A549 (cell line): ENCODE measurements at regions not wholly inside any gene's neighbourhood (a gene's known extent, or its start where the extent isn't known, plus 50 kb on each side); places are given as distances from the start of the nearest gene placed in this dataset.

ENCODE experiments used
- ATAC-seq, 2 experiments: fragments of 200-7000 bp in 1 of 2; fragments of >200 bp in 1 of 2; cut with Nextera tagmentation in 1 of 2; cut with Tn5 transposase in 1 of 2; 3 replicates each; pipeline versions ENCODE4 v1.8.0 to v1.9.1; 2018 to 2020; ENCODE audit warnings: mild to moderate bottlenecking in 1 of 2, moderate library complexity in 1 of 2
- CTCF ChIA-PET: fragments of 300-600 bp; sonication (Branson Sonifier 250); formaldehyde crosslinking; extraction: SDS; loops from one replicate; lab custom pipeline; 2021; ENCODE audit warnings: antibody characterized with exemption, inconsistent platforms; lab: Yijun Ruan, JAX
- POLR2A ChIA-PET: fragments of 350-600 bp; formaldehyde crosslinking; extraction: SDS; loops from one replicate; lab custom pipeline; 2021; ENCODE audit warnings: antibody characterized with exemption, inconsistent platforms; lab: Yijun Ruan, JAX
- DNase-seq, 2 experiments: peaks; one replicate each; pipeline versions ENCODE4 v3.0.0 to v3.0.0-alpha.2; 2011 to 2016; ENCODE audit warnings: low read depth in 1 of 2, low spot score in 1 of 2
- FAIRE-seq: peaks from 2 replicates; lab custom pipeline; 2011; peaks lifted over from hg19 to GRCh38; lab: Jason Lieb, UNC
- H3K27ac ChIP-seq, 2 experiments: fragments of >200 bp; sonication (Bioruptor Twin); formaldehyde crosslinking; 3 replicates each; pipeline ENCODE4 v1.5.1; 2016 to 2017
- H3K4me1 ChIP-seq: fragments of >200 bp; sonication (Bioruptor Twin); formaldehyde crosslinking; 3 replicates; pipeline ENCODE4 v1.6.1; 2016
- H3K4me2 ChIP-seq: fragments of >200 bp; sonication (Bioruptor Twin); formaldehyde crosslinking; 3 replicates; pipeline ENCODE4 v1.6.1; 2016
- H3K4me3 ChIP-seq: fragments of >200 bp; sonication (Bioruptor Twin); formaldehyde crosslinking; 3 replicates; pipeline ENCODE4 v1.5.1; 2016
- H3K9me3 ChIP-seq: fragments of >200 bp; sonication (Bioruptor Twin); formaldehyde crosslinking; 3 replicates; pipeline ENCODE4 v1.6.1; 2016
- CBX8 ChIP-seq: fragments of 200-600 bp; sonication (generic); IDR thresholded peaks from 2 replicates; pipeline ENCODE4 v1.6.1; 2016
- E2F6 ChIP-seq: IDR thresholded peaks from 2 replicates; pipeline ENCODE4 v1.6.1; 2012; ENCODE audit warnings: low read depth, borderline replicate concordance
- ELK1 ChIP-seq: fragments of 150-350 bp; IDR thresholded peaks from 2 replicates; pipeline ENCODE4 v1.6.1; 2014; ENCODE audit warnings: low read depth, mild to moderate bottlenecking, low read length
- EP300 ChIP-seq, 2 experiments: fragments of >200 bp; sonication (Bioruptor Twin); formaldehyde crosslinking; IDR thresholded peaks; 2 replicates in 1 of 2; 3 replicates in 1 of 2; pipeline ENCODE4 v1.6.1; 2016 to 2017
- ESRRA ChIP-seq: fragments of 150-350 bp; IDR thresholded peaks from 2 replicates; pipeline ENCODE4 v1.6.1; 2014; ENCODE audit warnings: mild to moderate bottlenecking, low read length, borderline replicate concordance
- HDAC2 ChIP-seq: fragments of 200-600 bp; sonication (generic); IDR thresholded peaks from 2 replicates; pipeline ENCODE4 v1.6.1; 2016
- HOXA7 ChIP-seq: fragments of 250-450 bp; sonication (Bioruptor Pico); IDR thresholded peaks from 2 replicates; pipeline ENCODE4 v1.5.0; 2020; ENCODE audit warnings: mild to moderate bottlenecking, moderate library complexity
- HOXB13 ChIP-seq: fragments of 250-450 bp; sonication (Bioruptor Pico); IDR thresholded peaks from 2 replicates; pipeline ENCODE4 v1.5.0; 2020; ENCODE audit warnings: low read depth, mild to moderate bottlenecking, moderate library complexity
- HOXB5 ChIP-seq: fragments of 250-450 bp; sonication (Bioruptor Pico); IDR thresholded peaks from 2 replicates; pipeline ENCODE4 v1.5.0; 2020; ENCODE audit warnings: mild to moderate bottlenecking, moderate library complexity
- JUN ChIP-seq, 2 experiments: fragments of >200 bp; sonication (Bioruptor Twin); formaldehyde crosslinking; IDR thresholded peaks; 2 replicates in 1 of 2; 3 replicates in 1 of 2; pipeline ENCODE4 v1.6.1; 2016 to 2017
- JUNB ChIP-seq: fragments of >200 bp; sonication (Bioruptor Twin); formaldehyde crosslinking; IDR thresholded peaks from 2 replicates; pipeline ENCODE4 v1.6.1; 2016
- KDM5A ChIP-seq: fragments of 200-600 bp; sonication (generic); IDR thresholded peaks from 2 replicates; pipeline ENCODE4 v1.6.1; 2016; ENCODE audit warnings: antibody characterized with exemption, mild to moderate bottlenecking
- MYC ChIP-seq: IDR thresholded peaks from 2 replicates; pipeline ENCODE4 v1.6.1; 2012; ENCODE audit warnings: mild to moderate bottlenecking, inconsistent platforms, low read length, improper control_type of control experiment, borderline replicate concordance
- NFE2L2 ChIP-seq: fragments of 150-350 bp; conservative IDR thresholded peaks from 2 replicates; pipeline ENCODE4 v1.6.1; 2014; ENCODE audit warnings: low read length
- NPAS2 ChIP-seq: fragments of 250-450 bp; sonication (Bioruptor Pico); IDR thresholded peaks from 2 replicates; pipeline ENCODE4 v1.8.0; 2022; ENCODE audit warnings: mild to moderate bottlenecking, moderate library complexity, borderline replicate concordance
- POLR2A ChIP-seq: IDR thresholded peaks from 2 replicates; pipeline ENCODE4 v1.6.1; 2012; ENCODE audit warnings: mild to moderate bottlenecking, low read length
- RCOR1 ChIP-seq: fragments of 150-350 bp; IDR thresholded peaks from 2 replicates; pipeline ENCODE4 v1.6.1; 2014; ENCODE audit warnings: antibody characterized with exemption, low read length, low read depth
- RFX5 ChIP-seq: fragments of 450-650 bp; IDR thresholded peaks from 2 replicates; pipeline ENCODE4 v1.7.1; 2014; ENCODE audit warnings: antibody characterized with exemption, mild to moderate bottlenecking, moderate library complexity
- RNF2 ChIP-seq: fragments of 200-600 bp; sonication (generic); IDR thresholded peaks from 2 replicates; pipeline ENCODE4 v1.6.1; 2016; ENCODE audit warnings: low read depth, mild to moderate bottlenecking, antibody characterized with exemption, moderate library complexity, borderline replicate concordance
- SMC3 ChIP-seq: fragments of >200 bp; sonication (Bioruptor Twin); formaldehyde crosslinking; IDR thresholded peaks from 3 replicates; pipeline ENCODE4 v1.6.1; 2018; ENCODE audit warnings: inconsistent platforms
- SREBF2 ChIP-seq: fragments of 450-650 bp; IDR thresholded peaks from 2 replicates; pipeline ENCODE4 v1.6.1; 2014; ENCODE audit warnings: mild to moderate bottlenecking, moderate library complexity
- TP53 ChIP-seq: fragments of 250-450 bp; sonication (Bioruptor Pico); IDR thresholded peaks from 2 replicates; pipeline ENCODE4 v1.5.0; 2021; ENCODE audit warnings: mild to moderate bottlenecking, moderate library complexity
- WGBS: methylation state at CpG from one replicate; pipeline ENCODE4 v1.1.6; 2017; ENCODE audit errors: missing lambda C conversion rate; 5-methylcytosine and 5-hydroxymethylcytosine counted together
- TF ChIP-seq, protein P1 (sequence below): fragments of 250-450 bp; sonication (Bioruptor Pico); IDR thresholded peaks from 2 replicates; pipeline ENCODE4 v1.5.0; 2021; ENCODE audit warnings: mild to moderate bottlenecking, moderate library complexity, borderline replicate concordance
- TF ChIP-seq, protein P2 (sequence below): fragments of 200-600 bp; sonication (generic); IDR thresholded peaks from 2 replicates; pipeline ENCODE4 v1.6.1; 2016; ENCODE audit warnings: antibody characterized with exemption, mild to moderate bottlenecking, moderate library complexity

GRCh38 chr21:27086186-27086585, 119.3 kb upstream of the ADAMTS5 start:
- no peak overlapping the region for H3K4me3 ChIP-seq
- no peak overlapping the region for H3K27ac ChIP-seq
- POLR2A ChIA-PET, result no interaction called here
- WGBS, result 6% methylated on average over 6 of the region's 6 CpGs
- CTCF ChIA-PET, result no interaction called here
- no peak overlapping the region for H3K4me2 ChIP-seq
- no peak for ATAC-seq
- no peaks in the 10 kb centered on the region for H3K4me1 ChIP-seq
- no peaks in the 10 kb centered on the region for H3K9me3 ChIP-seq
- FAIRE-seq, result no peak
- TF ChIP-seq RFX5 (no peak), ELK1 (no peak), MYC (no peak), CBX8 (no peak), KDM5A (no peak), E2F6 (no peak), ESRRA (no peak)
- TF ChIP-seq, all 56 proteins: peak for 0
- no peak for DNase-seq

- 0% methylated on average over 1 of the region's 1 CpG for WGBS
- no peak overlapping the region for H3K27ac ChIP-seq
- no peak overlapping the region for H3K4me3 ChIP-seq
- no peak for DNase-seq
- no peak for TF ChIP-seq RNF2
- no peaks in the 10 kb centered on the region for H3K9me3 ChIP-seq
- ChIA-PET POLR2A (no interaction called here), CTCF (interaction anchor here (0.7 kb wide), 1 partner anchor 1346 kb away, joined by 3 read pairs; no protein-coding TSS in a partner anchor)
- ATAC-seq, result no peak
- FAIRE-seq, result no peak
- no peak overlapping the region for H3K4me2 ChIP-seq
- H3K4me1 ChIP-seq, result no peaks in the 10 kb centered on the region
Measured at GRCh38 chr21:27085387-27085786, 118.5 kb upstream of the ADAMTS5 start.

- no peak for ATAC-seq
- H3K9me3 ChIP-seq, result no peaks in the 10 kb centered on the region
- H3K4me3 ChIP-seq, result no peak overlapping the region
- WGBS, result 1% methylated on average over 3 of the region's 3 CpGs
- no peak overlapping the region for H3K27ac ChIP-seq
- CTCF ChIA-PET, result no interaction called here
- FAIRE-seq, result no peak
- no peak for DNase-seq
- H3K4me2 ChIP-seq, result no peak overlapping the region
- no peaks in the 10 kb centered on the region for H3K4me1 ChIP-seq
- TF ChIP-seq CBX8, result no peak
- no peak for TF ChIP-seq HOXB5 (CRISPR knock-in tag)
- no peak for TF ChIP-seq HOXA7 (CRISPR knock-in tag)
- no peak for TF ChIP-seq SMC3
- TF ChIP-seq JUN (IDR thresholded peaks at IDR 0.05), result no peak
- TF ChIP-seq, protein P1, sequence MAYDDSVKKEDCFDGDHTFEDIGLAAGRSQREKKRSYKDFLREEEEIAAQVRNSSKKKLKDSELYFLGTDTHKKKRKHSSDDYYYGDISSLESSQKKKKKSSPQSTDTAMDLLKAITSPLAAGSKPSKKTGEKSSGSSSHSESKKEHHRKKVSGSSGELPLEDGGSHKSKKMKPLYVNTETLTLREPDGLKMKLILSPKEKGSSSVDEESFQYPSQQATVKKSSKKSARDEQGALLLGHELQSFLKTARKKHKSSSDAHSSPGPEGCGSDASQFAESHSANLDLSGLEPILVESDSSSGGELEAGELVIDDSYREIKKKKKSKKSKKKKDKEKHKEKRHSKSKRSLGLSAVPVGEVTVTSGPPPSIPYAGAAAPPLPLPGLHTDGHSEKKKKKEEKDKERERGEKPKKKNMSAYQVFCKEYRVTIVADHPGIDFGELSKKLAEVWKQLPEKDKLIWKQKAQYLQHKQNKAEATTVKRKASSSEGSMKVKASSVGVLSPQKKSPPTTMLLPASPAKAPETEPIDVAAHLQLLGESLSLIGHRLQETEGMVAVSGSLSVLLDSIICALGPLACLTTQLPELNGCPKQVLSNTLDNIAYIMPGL, result no peak
- no peak for TF ChIP-seq RCOR1
- no peak for TF ChIP-seq NPAS2
- TF ChIP-seq, protein P2, sequence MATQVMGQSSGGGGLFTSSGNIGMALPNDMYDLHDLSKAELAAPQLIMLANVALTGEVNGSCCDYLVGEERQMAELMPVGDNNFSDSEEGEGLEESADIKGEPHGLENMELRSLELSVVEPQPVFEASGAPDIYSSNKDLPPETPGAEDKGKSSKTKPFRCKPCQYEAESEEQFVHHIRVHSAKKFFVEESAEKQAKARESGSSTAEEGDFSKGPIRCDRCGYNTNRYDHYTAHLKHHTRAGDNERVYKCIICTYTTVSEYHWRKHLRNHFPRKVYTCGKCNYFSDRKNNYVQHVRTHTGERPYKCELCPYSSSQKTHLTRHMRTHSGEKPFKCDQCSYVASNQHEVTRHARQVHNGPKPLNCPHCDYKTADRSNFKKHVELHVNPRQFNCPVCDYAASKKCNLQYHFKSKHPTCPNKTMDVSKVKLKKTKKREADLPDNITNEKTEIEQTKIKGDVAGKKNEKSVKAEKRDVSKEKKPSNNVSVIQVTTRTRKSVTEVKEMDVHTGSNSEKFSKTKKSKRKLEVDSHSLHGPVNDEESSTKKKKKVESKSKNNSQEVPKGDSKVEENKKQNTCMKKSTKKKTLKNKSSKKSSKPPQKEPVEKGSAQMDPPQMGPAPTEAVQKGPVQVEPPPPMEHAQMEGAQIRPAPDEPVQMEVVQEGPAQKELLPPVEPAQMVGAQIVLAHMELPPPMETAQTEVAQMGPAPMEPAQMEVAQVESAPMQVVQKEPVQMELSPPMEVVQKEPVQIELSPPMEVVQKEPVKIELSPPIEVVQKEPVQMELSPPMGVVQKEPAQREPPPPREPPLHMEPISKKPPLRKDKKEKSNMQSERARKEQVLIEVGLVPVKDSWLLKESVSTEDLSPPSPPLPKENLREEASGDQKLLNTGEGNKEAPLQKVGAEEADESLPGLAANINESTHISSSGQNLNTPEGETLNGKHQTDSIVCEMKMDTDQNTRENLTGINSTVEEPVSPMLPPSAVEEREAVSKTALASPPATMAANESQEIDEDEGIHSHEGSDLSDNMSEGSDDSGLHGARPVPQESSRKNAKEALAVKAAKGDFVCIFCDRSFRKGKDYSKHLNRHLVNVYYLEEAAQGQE, result no peak
- no peak for TF ChIP-seq NFE2L2
- TF ChIP-seq TP53 (CRISPR knock-in tag), result no peak
- no peak for TF ChIP-seq HDAC2
- no peak for TF ChIP-seq POLR2A
- no peak for TF ChIP-seq RFX5
- TF ChIP-seq JUNB, result no peak
- no peak for TF ChIP-seq SREBF2
- TF ChIP-seq EP300 (IDR thresholded peaks at IDR 0.05), result no peak
- no peak for TF ChIP-seq HOXB13
- POLR2A ChIA-PET, result no interaction called here
Measured at GRCh38 chr21:27083144-27083543, 116.3 kb upstream of the ADAMTS5 start.
